Esophagus (tissue), 2 donors: ENCODE measurements at regions not wholly inside any gene's neighbourhood (a gene's known extent, or its start where the extent isn't known, plus 50 kb on each side); places are given as distances from the start of the nearest gene placed in this dataset.

Experiments
- H3K27ac ChIP-seq, 2 donors: one replicate each; pipeline ENCODE4 v1.5.1; 2013; ENCODE audit warnings: low read depth in 2 of 2, mild to moderate bottlenecking in 2 of 2, inconsistent platforms in 1 of 2, low read length in 1 of 2, moderate library complexity in 1 of 2
- H3K27me3 ChIP-seq, 2 donors: one replicate each; pipeline ENCODE4 v1.6.1; 2013; ENCODE audit warnings: low read length in 2 of 2, control low read depth in 1 of 2, mild to moderate bottlenecking in 1 of 2; ENCODE audit not compliant: insufficient read depth in 2 of 2, control insufficient read depth in 1 of 2
- H3K36me3 ChIP-seq, 2 donors: one replicate each; pipeline ENCODE4 v1.6.1; 2013; ENCODE audit warnings: low read length in 1 of 2; ENCODE audit not compliant: control insufficient read depth in 2 of 2, insufficient read depth in 2 of 2
- H3K4me1 ChIP-seq, 2 donors: one replicate each; pipeline ENCODE4 v1.6.1; 2013; ENCODE audit warnings: low read length in 1 of 2; ENCODE audit not compliant: control insufficient read depth in 2 of 2, insufficient read depth in 2 of 2
- H3K4me3 ChIP-seq, 2 donors: one replicate each; pipeline ENCODE4 v1.5.1; 2013; ENCODE audit warnings: low read length in 2 of 2, mild to moderate bottlenecking in 2 of 2, low read depth in 1 of 2, moderate library complexity in 1 of 2
- H3K9me3 ChIP-seq, 2 donors: one replicate each; pipeline ENCODE4 v1.6.1; 2013; ENCODE audit warnings: mild to moderate bottlenecking in 2 of 2, low read depth in 1 of 2, low read length in 1 of 2, moderate library complexity in 1 of 2; ENCODE audit not compliant: control insufficient read depth in 2 of 2, insufficient read depth in 1 of 2
- WGBS, 2 donors: extraction: QIAGEN DNeasy Blood & Tissue Kit; methylation state at CpG; one replicate each; pipeline ENCODE4 v1.1.7; 2013; 5-methylcytosine and 5-hydroxymethylcytosine counted together
- donor health status: healthy with polysubstance abuse.
- donor health status: Bipolar disorder and iron deficiency.

GRCh38 chr10:22479419-22479818, 134.1 kb downstream of the SPAG6 start:
- peaks cover 0 to 3% of the 10 kb centered on the region in 2 donors for H3K9me3 ChIP-seq
- no peak overlapping the region for H3K4me3 ChIP-seq
- WGBS, 2 donors: 69 to 76% methylated on average over 4 of the region's 4 CpGs
- H3K36me3 ChIP-seq: no peaks in the 10 kb centered on the region
- H3K27me3 ChIP-seq: peaks cover 0 to 8% of the 10 kb centered on the region in 2 donors
- no peak overlapping the region for H3K27ac ChIP-seq
- peaks cover 0 to 10% of the 10 kb centered on the region in 2 donors for H3K4me1 ChIP-seq

DNA sequence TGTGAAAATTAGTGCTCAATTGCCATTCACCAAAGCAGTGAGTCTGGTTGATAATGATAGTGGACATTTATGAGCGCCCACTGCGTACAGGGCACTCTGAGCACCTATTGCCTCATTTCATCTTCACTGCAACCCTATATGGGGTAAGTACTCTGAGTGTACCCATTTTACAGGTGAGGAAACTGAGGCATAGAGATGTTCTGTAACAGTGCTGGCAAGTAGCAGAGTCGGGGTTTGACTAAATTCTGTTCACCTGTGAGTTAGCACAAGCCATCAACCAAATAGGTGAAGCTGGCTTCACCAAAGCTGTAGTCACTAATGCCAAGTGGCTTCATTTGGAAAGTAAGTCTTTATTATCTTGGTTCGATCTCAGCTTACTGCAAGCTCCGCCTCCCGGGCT, 135.8 kb downstream of the SPAG6 start:
- H3K9me3 ChIP-seq: no peaks in the 10 kb centered on the region
- H3K4me3 ChIP-seq: no peak overlapping the region
- H3K4me1 ChIP-seq: peaks cover 0 to 5% of the 10 kb centered on the region in 2 donors
- no peak overlapping the region for H3K27ac ChIP-seq
- WGBS, 2 donors: 87 to 96% methylated on average over 6 of the region's 6 CpGs
- peaks cover 0 to 4% of the 10 kb centered on the region in 2 donors for H3K27me3 ChIP-seq
- H3K36me3 ChIP-seq: no peaks in the 10 kb centered on the region

GRCh38 chr10:22481687-22482539, 136.6 kb downstream of the SPAG6 start:
- Histone ChIP-seq H3K27me3 (peaks cover 0 to 4% of the 10 kb centered on the region in 2 donors), H3K27ac (no peak overlapping the region), H3K4me3 (no peak overlapping the region), H3K9me3 (no peaks in the 10 kb centered on the region), H3K4me1 (no peaks in the 10 kb centered on the region), H3K36me3 (no peaks in the 10 kb centered on the region)
- WGBS, 2 donors: 59 to 62% methylated on average over 5 of the region's 5 CpGs

GRCh38 chr10:22483132-22483531, 137.8 kb downstream of the SPAG6 start:
- H3K27ac ChIP-seq: no peak overlapping the region
- no peak overlapping the region for H3K4me3 ChIP-seq
- 72 to 85% methylated on average over 1 of the region's 1 CpG for WGBS, 2 donors
- no peaks in the 10 kb centered on the region for H3K9me3 ChIP-seq
- H3K36me3 ChIP-seq: no peaks in the 10 kb centered on the region
- no peaks in the 10 kb centered on the region for H3K27me3 ChIP-seq
- no peaks in the 10 kb centered on the region for H3K4me1 ChIP-seq
